ENCODE measurements at regions not wholly inside any gene's neighbourhood (a gene's known extent, or its start where the extent isn't known, plus 50 kb on each side); places are given as distances from the start of the nearest gene placed in this dataset.

DNA sequence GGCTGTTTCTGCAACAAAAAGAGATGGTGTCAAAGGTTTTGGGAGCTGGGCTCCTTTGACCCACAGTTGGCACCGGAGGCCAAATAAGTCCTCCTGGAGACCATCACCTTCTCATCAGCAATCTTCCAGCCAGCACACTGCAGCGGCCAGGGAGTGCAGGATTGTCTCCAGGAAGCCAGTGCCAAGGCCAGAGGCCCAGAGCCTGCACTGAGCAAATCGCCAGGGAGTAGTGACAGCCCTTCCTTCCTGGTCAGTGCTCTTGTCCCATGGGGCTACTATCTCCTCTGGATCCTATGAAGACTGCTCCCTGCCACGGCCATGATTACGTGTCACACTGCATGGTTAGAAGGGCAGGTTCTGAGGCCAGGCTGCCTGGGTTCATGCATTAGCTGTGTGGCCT lies 134.3 kb upstream of the CRHR1 start:
- TF ChIP-seq, protein P1, sequence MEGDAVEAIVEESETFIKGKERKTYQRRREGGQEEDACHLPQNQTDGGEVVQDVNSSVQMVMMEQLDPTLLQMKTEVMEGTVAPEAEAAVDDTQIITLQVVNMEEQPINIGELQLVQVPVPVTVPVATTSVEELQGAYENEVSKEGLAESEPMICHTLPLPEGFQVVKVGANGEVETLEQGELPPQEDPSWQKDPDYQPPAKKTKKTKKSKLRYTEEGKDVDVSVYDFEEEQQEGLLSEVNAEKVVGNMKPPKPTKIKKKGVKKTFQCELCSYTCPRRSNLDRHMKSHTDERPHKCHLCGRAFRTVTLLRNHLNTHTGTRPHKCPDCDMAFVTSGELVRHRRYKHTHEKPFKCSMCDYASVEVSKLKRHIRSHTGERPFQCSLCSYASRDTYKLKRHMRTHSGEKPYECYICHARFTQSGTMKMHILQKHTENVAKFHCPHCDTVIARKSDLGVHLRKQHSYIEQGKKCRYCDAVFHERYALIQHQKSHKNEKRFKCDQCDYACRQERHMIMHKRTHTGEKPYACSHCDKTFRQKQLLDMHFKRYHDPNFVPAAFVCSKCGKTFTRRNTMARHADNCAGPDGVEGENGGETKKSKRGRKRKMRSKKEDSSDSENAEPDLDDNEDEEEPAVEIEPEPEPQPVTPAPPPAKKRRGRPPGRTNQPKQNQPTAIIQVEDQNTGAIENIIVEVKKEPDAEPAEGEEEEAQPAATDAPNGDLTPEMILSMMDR (conservative IDR thresholded peaks at IDR 0.05; ENCODE audit: low read depth, low read length), result no peak
- TF ChIP-seq EZH2 (IDR thresholded peaks at IDR 0.05; ENCODE audit: low read length, unreplicated experiment) (no peak), EZH2phosphoT487 (IDR thresholded peaks at IDR 0.05; ENCODE audit: borderline replicate concordance, low read length) (no peak)
